HEK293 (cell line): ENCODE measurements at regions not wholly inside any gene's neighbourhood (a gene's known extent, or its start where the extent isn't known, plus 50 kb on each side); places are given as distances from the start of the nearest gene placed in this dataset.

Experiments
- CTCF ChIA-PET: fragments of 350-600 bp; formaldehyde crosslinking; extraction: SDS; loops from one replicate; lab custom pipeline; 2021; ENCODE audit warnings: antibody characterized with exemption; lab: Yijun Ruan, JAX
- POLR2A ChIA-PET: fragments of 300-600 bp; formaldehyde crosslinking; extraction: SDS; loops from one replicate; lab custom pipeline; 2020; ENCODE audit warnings: antibody characterized with exemption, inconsistent platforms; lab: Yijun Ruan, JAX
- H3K27ac ChIP-seq: fragments of 200-500 bp; sonication (Bioruptor generic); 2 replicates; pipeline ENCODE4 v1.5.1; 2014; ENCODE audit warnings: low read depth, low read length, control low read depth, inconsistent platforms; ENCODE audit errors: extremely low read depth
- H3K36me3 ChIP-seq, 2 experiments: fragments of 200-500 bp in 1 of 2; sonication (Bioruptor generic) in 1 of 2; 1 replicate in 1 of 2; 2 replicates in 1 of 2; pipeline ENCODE4 v1.5.1; 2014 to 2017; ENCODE audit warnings: inconsistent platforms in 2 of 2, low read length in 2 of 2; ENCODE audit not compliant: control insufficient read depth in 2 of 2, insufficient read depth in 1 of 2
- H3K4me1 ChIP-seq: fragments of 200-500 bp; sonication (Bioruptor generic); 2 replicates; pipeline ENCODE4 v1.5.1; 2014; ENCODE audit warnings: mild to moderate bottlenecking, low read length, inconsistent platforms; ENCODE audit not compliant: control insufficient read depth, insufficient read depth
- H3K4me3 ChIP-seq: 2 replicates; pipeline ENCODE4 v1.5.1; 2011; ENCODE audit warnings: low read depth, mild to moderate bottlenecking, control low read depth, low read length, moderate library complexity
- H3K9me3 ChIP-seq: fragments of 200-500 bp; sonication (Bioruptor generic); 2 replicates; pipeline ENCODE4 v1.5.1; 2014; ENCODE audit warnings: low read depth, low read length, inconsistent platforms; ENCODE audit not compliant: control insufficient read depth, insufficient read depth
- AEBP2 ChIP-seq: fragments of 450-650 bp; formaldehyde crosslinking; IDR thresholded peaks from 2 replicates; pipeline ENCODE4 v1.5.1; 2016; ENCODE audit warnings: missing biosample characterization, missing genetic modification characterization, borderline replicate concordance
- FEZF1 ChIP-seq: fragments of 450-650 bp; formaldehyde crosslinking; IDR thresholded peaks from 2 replicates; pipeline ENCODE4 v1.5.1; 2016; ENCODE audit warnings: missing biosample characterization, missing genetic modification characterization
- KLF8 ChIP-seq: fragments of 450-650 bp; formaldehyde crosslinking; IDR thresholded peaks from 2 replicates; pipeline ENCODE4 v1.5.1; 2016; ENCODE audit warnings: missing biosample characterization, missing genetic modification characterization
- PBX3 ChIP-seq: sonication (generic); formaldehyde crosslinking; IDR thresholded peaks from 2 replicates; pipeline ENCODE4 v1.8.1; 2022; ENCODE audit warnings: mild to moderate bottlenecking, moderate library complexity, missing genetic modification reagents
- PRDM4 ChIP-seq: fragments of 450-650 bp; formaldehyde crosslinking; IDR thresholded peaks from 2 replicates; pipeline ENCODE4 v1.5.1; 2017; ENCODE audit warnings: missing biosample characterization, missing genetic modification characterization
- SALL2 ChIP-seq: fragments of 450-650 bp; formaldehyde crosslinking; IDR thresholded peaks from 2 replicates; pipeline ENCODE4 v1.5.0; 2017; ENCODE audit warnings: missing biosample characterization, mild to moderate bottlenecking, missing genetic modification characterization, borderline replicate concordance
- SETDB1 ChIP-seq: IDR thresholded peaks from one replicate; pipeline ENCODE4 v1.6.1; 2017; ENCODE audit warnings: mild to moderate bottlenecking, low read length, moderate library complexity, mixed read lengths; ENCODE audit not compliant: insufficient read length
- SP7 ChIP-seq: fragments of 450-650 bp; formaldehyde crosslinking; IDR thresholded peaks from 2 replicates; pipeline ENCODE4 v1.5.1; 2016; ENCODE audit warnings: missing biosample characterization, missing genetic modification characterization
- WT1 ChIP-seq: fragments of 450-650 bp; formaldehyde crosslinking; IDR thresholded peaks from 2 replicates; pipeline ENCODE4 v1.5.1; 2016; ENCODE audit warnings: missing biosample characterization, missing genetic modification characterization
- ZBTB17 ChIP-seq: fragments of 450-650 bp; formaldehyde crosslinking; IDR thresholded peaks from 2 replicates; pipeline ENCODE4 v1.5.1; 2016; ENCODE audit warnings: missing biosample characterization, missing genetic modification characterization
- ZBTB48 ChIP-seq: fragments of 450-650 bp; formaldehyde crosslinking; IDR thresholded peaks from 2 replicates; pipeline ENCODE4 v1.5.1; 2016; ENCODE audit warnings: missing biosample characterization, missing genetic modification characterization
- ZFP37 ChIP-seq: fragments of 450-650 bp; formaldehyde crosslinking; IDR thresholded peaks from 2 replicates; pipeline ENCODE4 v1.5.1; 2016; ENCODE audit warnings: missing biosample characterization, missing genetic modification characterization
- ZNF274 ChIP-seq, 2 experiments: fragments of 200-500 bp in 1 of 2; fragments of 450-650 bp in 1 of 2; sonication (Bioruptor generic) in 1 of 2; formaldehyde crosslinking in 1 of 2; IDR thresholded peaks; 2 replicates each; pipeline versions ENCODE4 v1.5.1 to v1.6.1; 2014 to 2016; ENCODE audit warnings: borderline replicate concordance in 1 of 2, inconsistent platforms in 1 of 2, low read length in 1 of 2, missing biosample characterization in 1 of 2, missing genetic modification characterization in 1 of 2
- ZNF335 ChIP-seq: fragments of 450-650 bp; formaldehyde crosslinking; conservative IDR thresholded peaks from 2 replicates; pipeline ENCODE4 v1.5.1; 2016; ENCODE audit warnings: missing biosample characterization, missing genetic modification characterization
- ZNF341 ChIP-seq: fragments of 450-650 bp; formaldehyde crosslinking; IDR thresholded peaks from 2 replicates; pipeline ENCODE4; 2016; ENCODE audit warnings: low read depth, missing biosample characterization, missing genetic modification characterization
- ZNF366 ChIP-seq: fragments of 450-650 bp; formaldehyde crosslinking; conservative IDR thresholded peaks from 2 replicates; pipeline ENCODE4 v1.5.1; 2016; ENCODE audit warnings: missing biosample characterization, missing genetic modification characterization
- ZNF37A ChIP-seq: fragments of 450-650 bp; IDR thresholded peaks from 2 replicates; pipeline ENCODE4 v1.5.1; 2018; ENCODE audit warnings: missing biosample characterization, missing genetic modification characterization
- ZNF394 ChIP-seq: fragments of 450-650 bp; formaldehyde crosslinking; IDR thresholded peaks from 2 replicates; pipeline ENCODE4 v1.5.1; 2016; ENCODE audit warnings: missing biosample characterization, missing genetic modification characterization, mild to moderate bottlenecking, moderate library complexity, borderline replicate concordance
- ZNF449 ChIP-seq: fragments of 450-650 bp; formaldehyde crosslinking; IDR thresholded peaks from 2 replicates; pipeline ENCODE4 v1.5.1; 2017; ENCODE audit warnings: missing biosample characterization, mild to moderate bottlenecking, missing genetic modification characterization, moderate library complexity
- ZNF596 ChIP-seq: fragments of 450-650 bp; IDR thresholded peaks from 2 replicates; pipeline ENCODE4 v1.5.0; 2018; ENCODE audit warnings: missing biosample characterization, mild to moderate bottlenecking, missing genetic modification characterization, moderate library complexity
- ZNF629 ChIP-seq: fragments of 450-650 bp; formaldehyde crosslinking; IDR thresholded peaks from 2 replicates; pipeline ENCODE4 v1.5.1; 2017; ENCODE audit warnings: missing biosample characterization, missing genetic modification characterization
- ZNF707 ChIP-seq: fragments of 450-650 bp; formaldehyde crosslinking; IDR thresholded peaks from 2 replicates; pipeline ENCODE4 v1.5.1; 2016; ENCODE audit warnings: missing biosample characterization, missing genetic modification characterization
- ZSCAN18 ChIP-seq: fragments of 450-650 bp; formaldehyde crosslinking; IDR thresholded peaks from 2 replicates; pipeline ENCODE4 v1.5.1; 2016; ENCODE audit warnings: missing biosample characterization, missing genetic modification characterization
- ZSCAN4 ChIP-seq: fragments of 450-650 bp; formaldehyde crosslinking; IDR thresholded peaks from 2 replicates; pipeline ENCODE4 v1.5.1; 2017; ENCODE audit warnings: missing biosample characterization, missing genetic modification characterization

- H3K27ac ChIP-seq: no peak overlapping the region
- H3K9me3 ChIP-seq: no peaks in the 10 kb centered on the region
- ChIA-PET POLR2A (no interaction called here), CTCF (no interaction called here)
- no peaks in the 10 kb centered on the region for H3K4me1 ChIP-seq
- TF ChIP-seq ZNF394 (tag by site-specific recombination): no peak
- no peaks in the 10 kb centered on the region for H3K36me3 ChIP-seq
- no peak overlapping the region for H3K4me3 ChIP-seq
Observed at GRCh38 chr20:5492937-5493336, 117.9 kb downstream of the GPCPD1 start.

- no peak for TF ChIP-seq ZSCAN18 (tag by site-specific recombination)
- TF ChIP-seq ZNF335 (tag by site-specific recombination): no peak
- no peak for TF ChIP-seq ZFP37
- TF ChIP-seq ZNF37A: no peak
- no peak for TF ChIP-seq ZNF341
- no peak for TF ChIP-seq FEZF1 (tag by site-specific recombination)
- no peak for TF ChIP-seq ZNF449
- no peak for TF ChIP-seq ZSCAN4 (tag by site-specific recombination)
- TF ChIP-seq ZNF366 (tag by site-specific recombination): no peak
- TF ChIP-seq ZNF596 (tag by site-specific recombination): no peak
- TF ChIP-seq WT1: no peak
- no peak for TF ChIP-seq ZNF274 (IDR thresholded peaks at IDR 0.05; ENCODE audit: low read length)
- no peak for TF ChIP-seq ZNF274 (tag by site-specific recombination; IDR thresholded peaks at IDR 0.05; ENCODE audit: borderline replicate concordance)
- no peak for TF ChIP-seq ZBTB17 (tag by site-specific recombination)
- no peak for TF ChIP-seq ZBTB48 (tag by site-specific recombination)
- TF ChIP-seq KLF8 (tag by site-specific recombination): no peak
- no peak for TF ChIP-seq SP7
- TF ChIP-seq, all 188 proteins: peak for 0
- no peaks in the 10 kb centered on the region for H3K9me3 ChIP-seq
- no peaks in the 10 kb centered on the region for H3K4me1 ChIP-seq
- no peak overlapping the region for H3K4me3 ChIP-seq
- POLR2A ChIA-PET: no interaction called here
- CTCF ChIA-PET: interaction anchor here (1.1 kb wide), 1 partner anchor 9 kb away, joined by 3 read pairs; no protein-coding TSS in a partner anchor
- H3K27ac ChIP-seq: no peak overlapping the region
- no peaks in the 10 kb centered on the region for H3K36me3 ChIP-seq
Observed at GRCh38 chr20:5491455-5491854, 119.4 kb downstream of the GPCPD1 start.

- Histone ChIP-seq H3K4me1 (no peaks in the 10 kb centered on the region), H3K27ac (no peak overlapping the region), H3K36me3 (no peaks in the 10 kb centered on the region), H3K4me3 (no peak overlapping the region), H3K9me3 (no peaks in the 10 kb centered on the region)
- CTCF ChIA-PET: interaction anchor here (0.5 to 1.6 kb wide), 3 partner anchors 41 to 267 kb away, joined by 3 to 5 read pairs (median 4); no protein-coding TSS in a partner anchor
- POLR2A ChIA-PET: no interaction called here
- TF ChIP-seq ZNF707 (no peak), ZNF629 (tag by site-specific recombination) (no peak), PRDM4 (tag by site-specific recombination) (no peak), AEBP2 (no peak), SETDB1 (no peak), SALL2 (no peak), PBX3 (CRISPR knock-in tag) (no peak)
Observed at GRCh38 chr20:5489601-5490000, 121.2 kb downstream of the GPCPD1 start.
